HG03439 (cell line): ENCODE measurements at regions not wholly inside any gene's neighbourhood (a gene's known extent, or its start where the extent isn't known, plus 50 kb on each side); places are given as distances from the start of the nearest gene placed in this dataset.

Experiments used
- ATAC-seq: cut with Tn5 transposase; IDR thresholded peaks from one replicate; pipeline ENCODE4 v1.9.1; 2021; ENCODE audit warnings: mild to moderate bottlenecking, moderate library complexity; ENCODE audit not compliant: unreplicated experiment

- no peak for ATAC-seq
Observed at GRCh38 chr1:163406772-163407171, 85.0 kb downstream of the NUF2 start.

- ATAC-seq, result no peak
Observed at GRCh38 chr1:163408262-163408661, 86.5 kb downstream of the NUF2 start.

- no peak for ATAC-seq
Observed at GRCh38 chr1:163410073-163410999, 88.6 kb downstream of the NUF2 start.

GRCh38 chr1:163412221-163412620, 90.5 kb downstream of the NUF2 start:
- ATAC-seq, result no peak

- peak; percentile 55 for ATAC-seq
Observed at GRCh38 chr1:163414778-163415177, 93.0 kb downstream of the NUF2 start.

- no peak for ATAC-seq
Observed at GRCh38 chr1:163421701-163422100, 99.9 kb downstream of the NUF2 start.

- no peak for ATAC-seq
Observed at GRCh38 chr1:163422738-163423404, 101.1 kb downstream of the NUF2 start.

- ATAC-seq, result no peak
Observed at GRCh38 chr1:163426505-163427251, 104.9 kb downstream of the NUF2 start.

GRCh38 chr1:163427279-163427678, 105.5 kb downstream of the NUF2 start:
- no peak for ATAC-seq

GRCh38 chr1:163436140-163436812, 114.5 kb downstream of the NUF2 start:
- ATAC-seq, result no peak

- no peak for ATAC-seq
Observed at GRCh38 chr1:163439471-163439870, 117.7 kb downstream of the NUF2 start.

- ATAC-seq, result no peak
Observed at GRCh38 chr1:163440090-163440489, 118.3 kb downstream of the NUF2 start.

- ATAC-seq, result no peak
Observed at GRCh38 chr1:163442231-163442879, 120.6 kb downstream of the NUF2 start.

- no peak for ATAC-seq
Observed at GRCh38 chr1:163442895-163443294, 121.1 kb downstream of the NUF2 start.

GRCh38 chr1:163443863-163444262, 122.1 kb downstream of the NUF2 start:
- no peak for ATAC-seq

- ATAC-seq, result no peak
Observed at GRCh38 chr1:163444665-163445064, 122.9 kb downstream of the NUF2 start.

- ATAC-seq, result no peak
Observed at GRCh38 chr1:163450986-163451385, 129.2 kb downstream of the NUF2 start.

GRCh38 chr1:163459539-163459938, 137.8 kb downstream of the NUF2 start:
- no peak for ATAC-seq

GRCh38 chr1:163467289-163467688, 145.5 kb downstream of the NUF2 start:
- ATAC-seq, result no peak
